Inferior parietal cortex (tissue), 1 donor: ENCODE measurements at regions not wholly inside any gene's neighbourhood (a gene's known extent, or its start where the extent isn't known, plus 50 kb on each side); places are given as distances from the start of the nearest gene placed in this dataset.

ENCODE experiments used
- DNase-seq: peaks from one replicate; pipeline ENCODE4 v3.0.0-alpha.2; 2016; ENCODE audit errors: extremely low spot score

DNA sequence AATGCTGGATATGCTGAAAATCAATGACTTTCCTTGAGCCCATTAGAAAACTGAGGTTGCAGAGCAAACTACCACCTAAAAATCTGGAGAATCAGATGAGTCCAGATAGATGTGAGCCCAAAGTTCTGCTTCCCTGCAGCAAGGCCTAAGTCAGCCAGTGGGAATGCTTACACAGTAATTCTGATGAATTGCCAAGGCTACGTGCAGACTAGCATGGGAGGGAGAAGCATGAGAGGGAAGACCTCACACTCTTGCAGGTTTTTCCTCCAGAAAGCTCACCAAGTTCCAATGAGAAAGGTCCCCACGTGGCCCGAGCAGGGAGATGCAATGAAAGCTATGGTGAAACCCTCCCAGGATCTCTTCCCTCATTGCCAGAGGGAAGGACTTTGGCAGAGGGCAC, 104.8 kb upstream of the SIRPA start:
- DNase-seq: no peak

DNA sequence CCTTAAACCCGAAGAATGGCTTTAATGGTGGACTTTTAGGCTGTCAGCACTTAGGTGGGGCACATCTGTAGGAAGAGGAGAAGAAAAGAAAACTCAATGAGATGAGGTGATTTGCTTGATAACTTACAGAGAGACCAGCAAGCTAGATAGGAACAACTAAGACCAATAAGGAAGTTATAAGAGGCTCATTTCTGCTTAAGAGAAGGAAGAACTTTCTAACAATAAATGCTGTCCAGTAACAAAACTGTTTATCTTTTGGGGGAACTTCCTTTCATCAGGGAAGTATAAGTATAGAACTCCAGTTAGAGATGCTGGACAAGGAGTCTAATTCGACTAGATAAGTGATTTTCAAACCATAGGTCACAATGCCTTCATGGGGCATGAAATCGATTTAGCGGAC, 107.2 kb upstream of the SIRPA start:
- DNase-seq: no peak

DNA sequence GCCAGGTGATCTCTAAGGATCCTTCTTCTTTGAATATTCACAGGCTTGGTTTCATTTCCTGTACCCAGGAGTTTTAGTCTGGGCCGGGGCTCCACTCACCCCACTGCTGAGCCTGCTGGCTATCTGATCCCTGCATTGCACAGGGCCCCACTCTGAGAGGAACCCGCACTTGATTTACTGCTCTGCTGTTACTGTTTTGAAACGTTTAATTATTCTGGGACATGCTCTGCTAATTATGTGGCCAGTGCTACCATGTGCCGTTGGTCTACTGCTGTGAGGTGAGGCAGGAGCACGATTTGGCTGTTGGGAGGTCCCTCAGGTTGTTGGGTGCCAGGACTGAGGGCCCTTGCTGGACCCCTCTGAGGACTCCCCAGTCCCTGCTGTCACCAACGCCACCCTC, 108.7 kb upstream of the SIRPA start:
- no peak for DNase-seq

DNA sequence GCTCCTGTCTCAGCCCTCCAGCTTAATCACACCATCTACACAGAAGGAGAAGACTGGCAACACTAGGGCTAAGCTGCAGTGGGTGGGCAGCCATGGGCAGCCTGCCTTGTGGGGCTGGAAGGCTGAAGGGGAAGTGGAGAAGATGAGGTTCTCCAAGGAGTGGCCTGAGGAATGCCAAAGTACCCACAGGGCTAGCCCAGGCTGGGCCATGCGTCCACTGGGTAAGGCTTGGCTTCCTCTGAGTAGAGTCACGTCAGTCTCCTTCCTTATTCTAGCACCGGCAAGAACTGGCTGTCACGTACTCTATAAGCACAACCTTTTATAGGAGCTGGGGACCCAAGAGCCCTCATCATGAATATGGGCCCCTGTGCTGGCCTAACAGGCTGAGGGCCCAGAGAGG, 110.6 kb upstream of the SIRPA start:
- no peak for DNase-seq

DNA sequence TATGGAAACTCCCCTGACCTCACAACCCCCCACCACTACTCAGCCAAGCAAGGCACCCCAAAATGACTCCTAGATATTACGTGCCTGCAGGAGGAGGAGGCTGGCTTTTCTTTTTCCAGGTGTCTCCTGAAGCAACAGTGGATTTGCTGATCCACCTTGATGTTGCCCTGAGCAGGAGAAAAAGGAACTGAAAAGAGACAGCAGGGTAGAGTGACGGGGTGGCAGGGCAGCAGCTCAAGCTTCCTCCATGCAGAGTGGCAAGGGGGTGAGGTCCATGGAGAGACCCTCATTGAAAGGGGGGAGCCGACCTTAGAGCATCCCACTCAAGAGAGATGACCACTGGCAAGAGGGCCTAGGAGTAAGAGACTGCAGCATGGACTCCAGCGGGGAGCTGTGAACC, 112.0 kb upstream of the SIRPA start:
- DNase-seq: no peak

DNA sequence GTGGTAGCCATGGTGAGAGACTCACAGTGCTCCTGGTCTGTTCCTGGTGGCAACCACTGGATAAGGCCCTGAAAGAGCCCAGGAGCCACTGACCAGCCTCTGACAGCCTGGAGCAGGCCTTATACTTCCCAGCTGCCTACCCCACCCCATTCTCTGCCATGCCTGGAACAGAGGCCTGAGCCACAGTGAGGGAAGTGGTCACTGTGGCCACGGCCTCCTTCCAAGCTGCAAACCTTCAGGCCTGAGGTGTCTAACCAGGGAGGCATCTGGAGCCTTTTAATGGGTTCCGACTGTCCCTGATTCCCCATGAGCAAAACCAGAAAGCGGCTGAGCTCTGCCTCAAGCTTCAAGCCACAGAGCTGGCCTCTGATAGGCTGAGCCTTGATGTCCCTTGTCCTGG, 113.0 kb upstream of the SIRPA start:
- no peak for DNase-seq

DNA sequence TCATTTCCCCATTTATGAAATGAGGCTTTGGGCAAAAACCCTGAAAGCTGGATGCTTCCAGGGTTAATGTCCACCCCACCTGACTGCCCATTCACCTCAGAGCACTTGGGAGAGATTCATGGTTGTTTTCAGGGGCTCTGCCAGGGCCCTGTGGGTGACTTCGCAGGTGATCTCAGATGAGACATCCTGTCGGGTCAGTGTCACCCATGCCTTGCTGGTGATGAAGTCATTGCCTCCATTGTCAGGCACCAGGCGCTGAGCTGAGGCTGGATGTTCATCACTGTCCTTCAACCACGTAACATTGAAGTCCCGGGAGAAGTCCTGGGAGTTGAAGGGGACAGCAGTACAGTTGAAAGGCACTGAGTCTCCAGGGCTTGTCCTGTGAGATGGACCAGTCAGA, 115.6 kb upstream of the SIRPA start:
- no peak for DNase-seq

DNA sequence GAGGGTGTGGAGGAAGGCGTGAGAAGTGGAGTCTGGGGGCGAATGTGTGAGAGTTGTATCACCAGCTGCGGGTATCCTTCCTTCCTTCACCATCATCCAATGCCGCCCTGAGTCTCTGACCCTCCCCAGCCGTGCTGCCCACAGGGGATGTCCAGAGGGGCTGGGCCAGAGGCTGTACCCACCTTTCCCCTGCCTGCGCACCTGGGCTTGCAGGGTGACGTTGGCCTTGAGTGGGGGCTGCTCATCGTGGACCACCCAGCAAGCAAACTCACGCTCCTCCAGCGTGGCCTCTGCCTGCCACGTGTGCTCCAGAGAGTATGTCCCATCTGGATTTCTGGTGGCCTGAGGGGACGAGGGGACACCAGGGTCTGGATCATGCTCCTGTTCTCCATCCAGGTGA, 116.9 kb upstream of the SIRPA start:
- no peak for DNase-seq

DNA sequence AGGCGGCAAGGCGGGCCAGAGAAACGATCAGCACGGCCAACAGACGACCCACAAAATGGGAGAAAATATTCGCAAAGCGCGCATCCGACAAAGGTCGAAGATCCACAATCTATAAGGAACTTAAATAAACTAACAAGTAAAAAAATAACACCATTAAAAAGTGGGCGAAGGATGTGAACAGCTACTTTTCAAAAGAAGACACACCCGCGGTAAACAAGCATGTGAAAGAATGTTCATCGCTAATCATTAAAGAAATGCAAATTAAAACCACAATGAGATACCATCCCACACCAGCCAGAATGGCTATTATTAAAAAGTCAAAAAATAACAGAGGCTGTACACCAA, 117.8 kb upstream of the SIRPA start:
- DNase-seq: no peak

DNA sequence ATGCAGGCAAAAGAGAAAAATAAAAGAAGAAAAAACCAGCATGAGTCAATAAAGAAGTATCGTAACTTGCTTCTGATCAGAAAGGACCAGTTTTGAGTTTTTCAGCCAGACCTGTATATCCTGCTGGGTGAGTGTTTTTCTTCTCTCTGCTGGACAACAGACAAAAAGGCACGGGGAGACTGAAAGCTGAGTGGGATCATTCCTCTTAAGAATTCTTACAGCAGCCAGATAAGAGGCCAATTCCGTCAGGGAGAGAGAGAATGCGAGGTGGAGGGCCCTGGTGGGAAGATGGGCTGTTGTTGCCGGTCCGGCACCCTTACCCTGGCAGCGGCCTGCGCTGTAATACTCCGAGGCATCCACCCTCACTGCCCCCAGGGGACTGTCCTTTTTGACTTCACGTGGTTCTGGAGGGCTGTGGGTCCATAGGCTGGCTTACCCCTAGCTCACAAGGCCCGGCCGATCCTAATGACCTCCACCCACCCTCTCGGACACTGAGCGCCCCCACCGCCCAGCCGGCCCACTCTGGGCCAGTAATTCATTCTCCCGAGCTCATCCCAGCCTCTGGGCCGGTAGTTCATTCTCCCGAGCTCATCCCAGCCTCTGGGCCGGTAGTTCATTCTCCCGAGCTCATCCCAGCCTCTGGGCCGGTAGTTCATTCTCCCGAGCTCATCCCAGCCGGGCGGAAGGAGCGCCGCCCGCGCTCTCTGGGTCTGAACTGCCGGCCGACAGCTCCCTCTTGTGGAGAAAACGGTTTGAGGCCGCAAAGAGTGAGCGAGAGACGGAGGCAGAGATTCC, 118.3 kb upstream of the SIRPA start:
- DNase-seq: peak; percentile 93

DNA sequence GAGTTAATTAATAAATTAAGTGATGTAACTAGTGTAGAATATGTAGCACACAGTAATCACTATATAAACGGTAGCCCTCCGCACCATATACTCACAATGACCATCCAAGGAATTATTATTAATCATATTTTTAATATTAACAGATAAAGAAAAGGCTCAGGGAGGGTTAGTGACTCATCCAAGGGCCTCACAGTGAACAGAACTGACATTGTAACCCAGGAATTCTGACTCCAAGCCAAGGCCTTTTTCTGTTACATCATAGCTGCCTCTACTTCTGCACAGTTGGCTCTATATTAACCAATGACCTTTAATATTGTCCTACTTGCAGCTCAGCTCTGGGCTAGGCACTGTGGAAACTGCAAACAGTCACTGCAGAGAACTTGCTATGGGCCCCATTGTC, 117.5 kb upstream of the SIRPG start:
- DNase-seq: no peak

DNA sequence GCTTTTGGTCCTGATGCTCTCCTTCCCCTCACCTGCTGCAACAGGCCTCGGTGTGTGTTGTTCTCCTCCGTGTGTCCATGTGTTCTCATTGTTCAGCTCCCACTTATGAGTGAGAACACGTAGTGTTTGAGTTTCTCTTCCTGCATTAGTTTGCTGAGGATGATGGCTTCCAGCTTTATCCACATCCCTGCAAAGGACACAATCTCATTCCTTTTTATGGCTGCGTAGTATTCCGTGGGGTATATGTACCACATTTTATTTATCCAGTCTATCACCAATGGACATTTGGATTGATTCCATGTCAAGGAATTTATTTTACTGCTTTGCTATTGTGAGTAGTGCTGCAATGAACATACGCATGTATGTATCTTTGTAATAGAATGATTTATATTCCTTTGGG, 116.9 kb upstream of the SIRPG start:
- no peak for DNase-seq

DNA sequence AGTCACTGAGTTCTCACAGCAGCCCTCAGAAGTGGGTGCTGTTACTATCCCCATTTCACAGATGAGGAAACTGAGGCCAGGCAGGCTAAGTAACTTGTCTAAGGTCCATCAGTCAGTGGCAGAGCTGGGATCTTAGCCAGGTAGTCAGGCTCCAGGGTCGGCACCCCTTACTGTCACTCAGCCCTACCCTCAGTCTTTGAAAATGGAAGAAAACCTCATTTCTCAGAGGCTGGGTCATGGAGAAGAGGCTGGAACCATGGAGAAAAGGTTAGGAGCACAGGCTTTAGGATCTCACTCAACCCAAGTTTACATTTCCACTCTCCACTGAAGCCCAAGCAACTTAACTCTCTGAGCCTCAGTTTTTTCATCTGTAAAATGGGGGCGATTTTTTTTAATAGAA, 116.2 kb upstream of the SIRPG start:
- DNase-seq: no peak

DNA sequence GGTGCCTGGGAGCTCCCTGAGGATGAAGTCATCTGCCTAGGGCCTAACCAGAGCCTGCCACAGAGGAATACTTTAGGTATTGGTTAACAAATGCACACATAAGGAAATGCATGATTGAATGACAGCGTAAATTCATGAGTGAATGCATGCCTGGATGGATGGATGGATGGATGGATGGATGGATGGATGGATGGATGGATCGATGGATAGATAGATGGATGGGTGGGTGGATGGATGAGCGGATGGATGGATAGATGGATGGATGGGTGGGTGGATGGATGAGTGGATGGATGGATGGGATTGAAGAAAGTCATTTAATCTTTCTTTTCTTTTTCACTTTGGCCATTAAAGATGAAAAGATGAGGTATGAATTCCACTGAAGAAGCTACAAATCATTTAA, 111.9 kb upstream of the SIRPG start:
- no peak for DNase-seq

DNA sequence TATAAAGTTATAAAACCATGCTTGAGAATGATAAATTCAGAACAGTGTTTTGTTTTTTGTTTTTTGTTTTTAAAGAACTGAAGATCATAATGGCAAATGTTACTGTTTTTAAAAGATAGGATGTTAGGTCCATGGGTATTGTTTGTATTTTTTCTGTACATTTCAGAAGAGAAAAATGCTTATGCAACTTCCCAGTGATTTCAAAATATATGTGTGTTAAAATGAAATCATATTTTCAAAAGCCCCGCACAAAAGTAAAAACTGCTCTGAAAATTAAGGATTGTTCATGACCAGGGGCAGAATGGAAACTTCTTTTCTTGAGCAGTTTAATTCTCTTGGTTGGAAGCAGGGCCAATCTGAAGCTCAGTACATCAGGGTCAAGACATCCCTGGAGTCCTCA, 109.2 kb upstream of the SIRPG start:
- DNase-seq: no peak

DNA sequence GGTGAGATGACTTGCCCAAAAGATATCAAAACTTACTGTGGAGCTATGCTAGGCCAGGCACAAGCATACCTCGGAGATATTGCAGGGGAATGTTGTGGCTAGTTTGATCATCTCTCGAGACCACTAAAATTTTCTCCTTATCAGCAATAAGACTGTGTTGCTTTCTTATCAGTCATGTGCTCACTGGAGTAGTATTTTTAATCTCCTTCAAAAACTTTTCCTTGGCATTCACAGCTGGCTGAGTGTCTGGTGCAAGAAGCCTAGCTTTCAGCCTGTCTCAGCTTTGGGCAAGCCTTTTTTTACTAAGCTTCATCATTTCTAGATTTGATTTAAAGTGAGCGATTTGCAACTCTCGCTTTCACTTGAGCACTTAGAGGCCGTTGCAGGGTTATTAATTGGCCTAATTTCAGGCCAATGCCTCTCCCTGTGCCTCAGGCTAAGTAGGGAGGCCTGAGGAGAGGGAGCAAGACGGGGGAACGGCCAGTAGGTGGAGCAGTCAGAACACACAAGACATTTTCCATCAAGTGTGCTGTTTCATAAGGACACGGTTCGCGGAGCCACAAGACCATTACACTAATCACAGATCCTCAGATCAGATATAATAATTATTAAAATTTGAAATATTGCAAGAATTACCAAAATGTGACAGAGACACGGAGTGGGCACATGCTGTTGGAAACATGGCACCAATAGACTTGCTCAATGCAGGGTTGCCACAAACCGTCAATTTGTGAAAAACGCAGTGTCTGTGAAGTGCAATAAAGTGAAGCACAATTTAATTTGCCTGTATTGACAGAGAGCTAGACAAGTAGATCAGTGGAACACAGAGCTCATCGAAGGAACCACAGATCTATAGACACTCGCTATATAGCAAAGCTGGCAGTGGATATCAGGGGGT, 106.8 kb upstream of the SIRPG start:
- DNase-seq: peak; percentile 87

DNA sequence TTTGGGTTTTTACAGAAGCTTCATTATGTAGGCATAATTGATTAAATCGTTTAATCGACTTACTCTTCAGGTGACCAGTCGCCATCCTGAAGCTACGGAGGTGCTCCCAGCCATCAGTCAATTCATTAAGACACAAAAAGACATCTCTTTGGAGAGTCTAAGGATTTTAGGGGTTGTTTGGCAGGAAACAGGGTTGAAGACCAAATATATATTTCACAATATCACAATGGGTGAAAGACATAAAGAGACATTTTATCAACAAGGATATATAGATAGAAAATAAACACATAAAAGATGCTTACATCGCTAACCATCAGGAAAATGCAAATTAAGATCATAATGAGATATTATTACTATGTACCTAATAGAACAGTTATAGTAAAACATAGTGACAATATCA, 104.0 kb upstream of the SIRPG start:
- no peak for DNase-seq

DNA sequence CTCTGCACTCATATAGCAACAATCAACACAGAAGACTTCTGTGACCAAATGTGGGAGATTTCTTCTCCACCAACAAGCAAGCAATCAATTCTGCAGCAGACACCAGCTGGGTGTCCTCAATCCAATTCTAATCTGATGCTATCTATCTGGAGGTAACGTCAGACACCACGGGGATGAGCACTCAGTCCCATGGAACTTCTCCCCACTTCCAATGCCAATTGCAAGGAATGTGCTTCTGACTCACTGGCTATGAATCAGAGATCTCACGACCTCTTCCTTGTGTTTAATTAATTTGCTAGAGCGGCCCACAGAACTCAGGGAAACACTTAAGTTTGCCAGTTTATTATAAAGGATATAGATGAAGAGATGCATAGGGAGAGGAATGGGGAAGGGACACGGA, 103.5 kb upstream of the SIRPG start:
- no peak for DNase-seq

DNA sequence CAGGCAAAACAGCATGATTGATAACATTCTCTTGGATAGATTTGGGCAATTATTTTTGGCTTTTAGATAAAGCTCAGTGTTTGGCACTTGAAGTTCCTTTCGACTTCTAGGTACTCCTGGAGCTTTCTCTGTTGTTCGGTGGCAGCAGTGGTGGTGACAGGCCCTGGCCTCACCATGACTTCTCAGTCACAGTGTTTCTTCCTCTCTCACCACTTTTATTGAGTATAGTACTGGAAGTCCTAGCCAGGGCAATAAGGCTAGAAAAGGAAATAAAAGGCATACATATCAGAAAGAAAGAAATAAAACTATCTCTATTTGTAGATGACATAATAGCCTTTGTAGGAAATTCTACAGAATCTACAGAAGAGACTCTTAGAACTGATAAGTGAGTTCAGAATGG, 101.2 kb upstream of the SIRPG start:
- DNase-seq: no peak

DNA sequence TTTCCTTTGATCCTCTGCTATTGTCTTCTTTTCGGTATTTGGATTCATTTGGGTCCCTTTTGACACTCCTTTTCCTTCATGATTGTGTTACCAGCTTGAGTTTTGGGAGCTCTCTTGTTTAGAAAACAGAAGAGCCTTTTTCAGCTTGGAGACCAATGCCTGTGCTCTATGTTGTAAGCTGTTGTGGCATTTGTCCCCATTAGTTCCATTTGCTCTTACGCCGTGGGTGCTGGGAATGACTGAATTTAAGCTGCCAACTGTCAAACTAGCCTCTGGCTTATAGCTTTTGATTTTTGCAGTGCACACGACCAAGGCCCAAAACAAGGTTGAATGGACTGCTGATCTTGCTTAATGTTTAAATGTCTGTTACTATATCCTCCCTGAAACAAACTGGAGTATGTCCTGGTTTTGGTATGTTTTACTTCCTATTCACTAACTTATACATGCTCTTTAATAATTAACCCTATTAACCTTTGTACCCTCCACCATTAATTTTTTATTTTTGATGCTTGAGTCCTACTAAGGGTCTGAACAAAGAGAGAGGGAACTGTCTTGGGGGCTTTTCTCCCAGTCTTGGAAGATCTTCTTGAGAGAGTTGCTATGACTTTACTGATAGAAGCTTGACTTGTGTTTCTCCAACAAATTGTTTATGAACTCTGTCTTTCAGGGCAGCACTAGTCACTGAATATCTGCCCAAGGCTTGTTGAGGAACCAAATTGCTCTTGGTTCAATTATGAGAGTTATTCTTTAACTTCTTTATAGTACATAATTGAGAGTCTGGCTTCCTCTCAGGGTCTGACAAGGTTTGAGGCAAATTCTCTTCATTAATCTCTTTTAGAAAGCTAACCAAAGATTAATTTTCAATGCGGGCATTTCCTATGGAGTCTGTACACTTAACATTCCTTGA, 100.3 kb upstream of the SIRPG start:
- peak; percentile 15 for DNase-seq

DNA sequence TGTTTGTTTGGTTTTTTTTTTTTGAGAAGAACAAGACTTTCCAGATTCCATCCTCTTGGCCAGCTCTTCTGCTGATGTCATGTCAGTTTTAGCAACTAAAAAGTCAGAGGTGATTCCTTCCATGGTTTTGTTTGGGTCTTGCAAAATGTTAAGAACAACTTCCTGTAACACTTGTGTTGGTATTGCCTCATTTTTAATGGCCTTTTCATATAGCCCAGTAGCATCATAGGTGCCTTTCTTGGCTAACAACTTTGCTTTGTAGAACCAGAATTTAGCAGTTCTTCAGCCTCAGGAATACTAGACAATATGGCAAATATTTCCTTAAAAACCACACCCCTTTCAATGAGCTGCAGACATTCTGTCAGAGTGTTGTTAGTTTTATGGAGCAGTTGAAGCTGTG, 99.5 kb upstream of the SIRPG start:
- no peak for DNase-seq

DNA sequence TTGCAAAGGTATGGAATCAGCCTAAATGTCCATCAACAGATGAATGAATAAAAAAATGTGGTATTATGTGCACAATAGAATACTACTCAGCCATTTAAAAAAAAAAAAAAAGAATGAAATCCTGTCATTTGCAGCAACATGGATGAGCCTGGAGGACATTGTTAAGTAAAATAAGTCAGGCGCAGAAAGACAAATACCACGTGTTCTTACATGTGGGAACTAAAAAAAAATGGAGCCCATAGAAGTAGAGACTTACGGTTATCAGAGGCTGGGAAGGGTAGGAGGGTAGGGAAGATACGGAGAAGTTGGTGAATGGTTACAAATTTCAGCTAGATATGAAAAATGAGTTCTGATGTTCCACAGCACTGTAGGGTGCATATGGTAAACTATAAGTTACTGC, 97.2 kb upstream of the SIRPG start:
- no peak for DNase-seq
